ENCODE measurements at regions not wholly inside any gene's neighbourhood (a gene's known extent, or its start where the extent isn't known, plus 50 kb on each side); places are given as distances from the start of the nearest gene placed in this dataset.
A peak's percentile ranks its signal among the peaks of the same experiment; 100 is the strongest.

- no peak for DNase-seq
These were observed 439.5 kb downstream of the GADD45G start for GRCh38 chr9:90044263-90044662.

DNA sequence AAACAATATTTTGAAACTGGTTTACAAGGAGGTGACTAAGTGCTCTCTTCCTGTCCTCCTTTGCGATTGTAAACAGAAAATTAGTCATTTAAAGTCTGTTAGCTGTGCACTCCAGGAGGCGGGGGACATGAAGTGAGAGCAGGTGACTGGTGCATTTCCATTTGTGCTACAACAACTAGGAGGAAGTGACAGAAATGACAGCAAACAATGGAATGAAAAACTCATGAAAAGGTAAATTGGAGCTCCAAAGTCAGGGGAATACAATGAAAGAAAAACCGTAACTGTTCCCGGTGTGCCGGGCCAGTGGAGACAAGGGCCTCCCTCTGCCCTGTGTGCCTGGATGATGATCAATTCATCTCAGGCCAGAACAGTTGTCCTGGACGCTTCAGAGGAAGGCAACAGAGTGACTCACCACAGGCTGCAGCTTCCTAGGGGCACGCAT lies 439.9 kb downstream of the GADD45G start:
- DNase-seq: no peak

GRCh38 chr9:90046317-90046861 lies 441.6 kb downstream of the GADD45G start:
- no peak for DNase-seq

GRCh38 chr9:90047828-90048227 lies 443.0 kb downstream of the GADD45G start:
- DNase-seq: no peak

- no peak for DNase-seq
These were observed 447.6 kb downstream of the GADD45G start for GRCh38 chr9:90052366-90052765.

DNA sequence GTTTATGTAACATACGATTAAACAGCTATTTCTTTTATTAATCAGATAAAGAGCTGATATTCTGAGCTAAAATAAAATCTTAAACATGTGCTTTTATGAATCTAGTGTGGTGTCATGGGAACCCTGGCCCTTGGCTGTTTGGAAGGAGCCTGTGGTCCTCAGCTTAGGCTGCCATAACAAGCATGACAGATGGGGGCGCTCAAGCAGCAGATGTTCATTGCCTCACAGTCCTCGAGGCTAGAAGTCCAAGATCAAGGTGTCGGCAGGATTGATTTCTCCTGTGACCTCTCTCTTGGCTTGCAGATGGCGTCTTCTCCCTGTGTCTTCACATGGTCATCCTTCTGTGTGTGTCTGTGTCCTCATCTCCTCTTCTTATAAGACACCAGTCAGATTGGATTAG lies 448.2 kb downstream of the GADD45G start:
- DNase-seq: peak; percentile 13 to 17

DNA sequence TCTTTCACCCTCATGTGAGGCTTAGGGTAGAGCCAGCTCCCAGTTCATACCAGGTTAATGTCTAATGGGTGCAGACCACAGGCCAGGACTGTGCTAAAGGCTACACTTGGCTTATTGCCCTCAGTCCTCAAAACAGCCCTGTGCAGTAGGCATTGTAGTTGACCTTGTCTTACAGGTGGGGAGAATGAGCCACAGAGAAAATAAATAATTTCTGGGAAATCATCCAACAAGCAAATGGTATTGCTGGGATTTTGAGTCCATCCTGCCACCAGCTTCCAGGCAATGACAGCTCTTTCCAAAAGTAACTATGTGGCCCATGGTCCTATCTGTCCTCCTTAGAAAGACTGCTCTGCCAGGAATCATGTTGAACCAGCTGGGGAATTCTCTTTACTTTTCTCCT lies 450.0 kb downstream of the GADD45G start:
- DNase-seq: no peak

- no peak for DNase-seq
These were observed 450.4 kb downstream of the GADD45G start for GRCh38 chr9:90055226-90055625.

- DNase-seq: no peak
These were observed 452.5 kb downstream of the GADD45G start for GRCh38 chr9:90057361-90057760.

GRCh38 chr9:90058182-90058763 lies 453.5 kb downstream of the GADD45G start:
- DNase-seq: no peak

GRCh38 chr9:90059436-90059835 lies 454.6 kb downstream of the GADD45G start:
- no peak for DNase-seq

DNA sequence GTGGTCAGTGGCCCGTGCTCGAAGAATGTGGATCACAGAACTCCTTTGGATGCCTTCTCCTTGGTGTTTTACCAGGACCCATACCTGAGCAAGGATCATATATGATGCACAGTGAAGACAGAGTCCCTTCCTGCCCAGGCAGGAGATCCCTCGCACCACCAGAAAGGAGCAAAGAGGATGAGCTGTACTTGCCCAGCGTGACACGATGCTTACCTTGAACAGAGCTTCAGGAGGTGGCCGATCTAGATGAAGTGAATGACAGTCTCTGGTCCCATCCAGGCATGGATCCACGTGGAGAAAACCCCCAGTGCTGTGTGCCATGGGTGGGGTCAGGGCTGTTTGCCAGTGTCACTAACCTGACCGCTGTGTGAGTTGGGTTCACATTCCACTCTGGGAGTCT lies 455.4 kb downstream of the GADD45G start:
- DNase-seq: no peak

DNA sequence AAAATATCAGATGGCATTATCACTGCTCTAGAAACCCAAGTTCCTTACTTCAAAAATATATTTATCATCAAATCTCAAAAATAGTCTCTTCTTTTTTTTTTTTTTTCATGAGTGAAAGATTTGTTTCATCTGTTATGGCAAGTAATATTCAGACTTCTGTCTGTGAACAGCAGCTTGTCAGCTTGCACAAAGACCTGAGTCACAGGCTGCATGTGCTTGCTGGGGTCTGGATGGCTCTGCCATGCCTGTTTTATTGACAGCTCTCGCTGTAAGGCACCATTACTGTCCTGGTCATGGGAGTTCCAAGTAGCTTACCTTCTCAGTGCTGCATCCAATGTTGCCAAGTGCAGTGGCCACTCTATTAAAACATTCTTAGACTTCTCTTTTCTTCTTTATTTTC lies 456.4 kb downstream of the GADD45G start:
- no peak for DNase-seq

- no peak for DNase-seq
These were observed 458.2 kb downstream of the GADD45G start for GRCh38 chr9:90062982-90063381.

DNA sequence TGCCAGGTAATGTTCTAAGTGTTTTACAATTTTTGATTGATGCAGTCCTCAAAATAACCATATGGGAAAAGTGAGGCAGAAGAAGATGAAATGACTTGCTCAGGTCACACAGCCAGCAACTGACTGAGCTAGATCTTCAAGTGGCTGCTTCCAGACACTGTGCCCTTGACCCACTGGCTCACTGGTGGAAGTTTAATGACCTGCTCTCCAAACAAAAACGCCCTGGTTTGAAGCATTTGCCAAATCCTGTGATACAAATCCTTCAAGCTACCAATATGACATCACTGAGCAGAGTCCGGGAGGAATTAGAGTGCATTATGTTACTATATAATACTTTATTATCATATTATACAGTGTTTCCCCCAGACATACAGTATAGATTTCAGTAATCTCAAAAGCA lies 459.4 kb downstream of the GADD45G start:
- no peak for DNase-seq

DNA sequence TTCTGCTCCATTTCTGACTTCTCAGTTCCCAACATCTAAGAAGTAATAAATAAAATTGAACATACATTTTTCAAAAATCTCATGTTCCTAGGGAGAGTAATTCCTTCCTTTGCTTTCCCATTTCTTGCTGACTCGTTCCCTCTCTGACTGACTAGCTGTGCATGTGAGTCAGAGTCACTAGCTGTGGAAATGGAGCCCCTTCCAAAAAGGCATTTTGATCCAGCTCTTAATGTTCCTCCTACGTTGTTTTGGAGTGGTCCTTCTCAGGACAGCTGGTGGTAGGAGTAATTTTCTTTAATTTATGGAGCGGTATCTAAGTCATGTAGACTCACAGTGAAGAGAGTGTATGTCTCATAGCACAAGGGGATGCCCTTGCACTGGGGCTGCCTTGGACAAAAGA lies 460.2 kb downstream of the GADD45G start:
- DNase-seq: no peak

DNA sequence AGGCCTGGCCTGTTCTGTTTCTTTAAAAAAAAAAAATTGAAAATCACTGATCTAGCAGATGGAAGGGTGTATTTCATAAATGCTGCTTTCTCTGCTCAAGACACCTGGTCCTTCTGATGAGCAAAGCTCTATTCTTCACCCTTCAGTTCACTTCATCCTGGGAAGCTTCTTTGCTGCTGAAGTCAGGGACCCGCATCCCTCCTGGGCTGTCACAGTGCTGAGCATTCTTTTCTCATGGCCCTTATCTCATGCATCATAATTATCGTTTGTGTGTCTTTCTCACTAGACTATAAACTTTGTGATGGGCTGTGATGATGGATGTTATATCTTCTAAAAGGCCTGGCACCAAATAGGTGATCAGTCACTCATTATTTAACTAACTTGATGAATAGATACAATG lies 461.0 kb downstream of the GADD45G start:
- no peak for DNase-seq

DNA sequence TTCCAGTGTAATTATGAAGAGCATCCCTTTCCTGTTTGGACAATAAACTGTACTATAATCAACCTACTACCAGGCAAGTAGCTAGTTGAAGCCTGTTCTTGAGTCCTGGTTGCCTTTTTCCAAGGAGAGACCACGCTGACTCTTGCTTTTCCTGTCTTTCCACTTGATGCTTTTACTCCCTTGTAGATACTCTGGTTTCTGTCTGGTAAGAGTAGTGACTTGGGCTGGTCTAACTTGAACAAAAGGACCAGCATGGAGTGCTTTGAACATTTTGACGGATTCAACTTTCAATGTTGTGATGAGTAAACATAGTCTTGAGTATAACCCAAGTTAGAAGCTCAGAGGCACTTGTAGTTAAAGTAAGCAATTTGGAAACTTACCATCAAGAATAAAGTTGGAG lies 464.3 kb downstream of the GADD45G start:
- DNase-seq: no peak

DNA sequence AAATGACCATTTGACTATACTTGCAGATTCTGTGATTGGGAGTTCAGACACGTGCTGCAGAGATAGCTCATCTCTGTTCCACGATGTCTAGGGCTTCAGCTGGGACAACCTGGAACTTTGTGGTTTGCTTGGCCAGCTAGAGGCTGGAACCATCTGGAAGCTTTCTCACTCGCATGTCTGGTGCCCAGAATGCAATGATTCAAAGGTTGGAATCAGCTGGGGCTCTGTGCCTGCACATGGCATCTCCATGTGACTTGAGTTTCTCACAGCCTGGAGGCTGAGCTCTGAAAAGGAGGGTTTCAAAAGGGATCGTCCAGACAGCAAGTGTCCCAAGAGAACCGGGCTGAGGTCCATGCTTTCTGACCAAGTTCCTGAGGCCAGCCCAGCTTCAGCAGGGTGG lies 465.2 kb downstream of the GADD45G start:
- DNase-seq: no peak

- DNase-seq: no peak
These were observed 465.7 kb downstream of the GADD45G start for GRCh38 chr9:90070469-90070868.

DNA sequence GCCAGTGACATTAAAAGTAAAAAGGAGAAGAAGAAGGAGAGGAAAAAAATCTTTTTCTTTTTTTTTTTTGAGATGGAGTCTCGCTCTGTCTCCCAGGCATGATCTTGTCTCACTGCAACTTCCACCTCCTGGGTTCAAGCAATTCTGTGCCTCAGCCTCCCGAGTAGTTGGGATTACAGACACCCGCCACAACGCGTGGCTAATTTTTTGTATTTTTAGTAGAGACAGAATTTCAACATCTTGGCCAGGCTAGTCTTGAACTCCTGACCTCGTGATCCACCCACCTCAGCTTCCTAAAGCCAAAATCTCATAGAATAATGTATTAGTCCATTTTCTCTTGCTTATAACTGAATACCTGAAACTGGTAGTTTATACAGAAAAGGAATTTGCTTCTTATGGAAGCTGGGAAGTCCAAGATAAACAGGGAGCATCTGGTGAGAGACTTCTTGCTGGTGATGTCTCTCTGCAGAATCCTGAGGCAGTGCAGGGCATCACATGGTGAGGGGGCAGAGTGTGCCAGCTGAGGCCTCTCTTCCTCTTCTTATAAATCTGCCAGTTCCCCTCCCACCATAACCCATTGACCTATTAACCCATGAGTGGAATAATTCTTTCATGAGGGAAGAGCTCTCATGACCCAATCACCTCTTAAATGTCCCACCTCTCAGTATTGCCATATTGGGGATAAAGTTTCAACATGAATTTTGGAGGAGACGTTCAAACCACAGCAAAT lies 466.3 kb downstream of the GADD45G start:
- no peak for DNase-seq

GRCh38 chr9:90073186-90073945 lies 468.6 kb downstream of the GADD45G start:
- no peak for DNase-seq

GRCh38 chr9:90074316-90074962 lies 469.6 kb downstream of the GADD45G start:
- DNase-seq: no peak

Measured in stimulated activated CD4-positive, alpha-beta T cell treated with anti-CD3 and anti-CD28 coated beads, Interleukin-2, amount 100 ng/mL, for 48 hours (primary cell).